ENCODE measurements at regions not wholly inside any gene's neighbourhood (a gene's known extent, or its start where the extent isn't known, plus 50 kb on each side); places are given as distances from the start of the nearest gene placed in this dataset.

GRCh38 chr6:14974792-14975470, 270.9 kb upstream of the JARID2 start:
- DNase-seq (ENCODE audit: low read depth): no peak

GRCh38 chr6:14975471-14975817, 270.4 kb upstream of the JARID2 start:
- DNase-seq (ENCODE audit: low read depth): no peak

- no peak for DNase-seq (ENCODE audit: low read depth)
These were observed 268.0 kb upstream of the JARID2 start for GRCh38 chr6:14977747-14978382.

- no peak for DNase-seq (ENCODE audit: low read depth)
These were observed 263.9 kb upstream of the JARID2 start for GRCh38 chr6:14981960-14982359.

- DNase-seq (ENCODE audit: low read depth): no peak
These were observed 262.0 kb upstream of the JARID2 start for GRCh38 chr6:14983599-14984518.

- no peak for DNase-seq (ENCODE audit: low read depth)
These were observed 261.4 kb upstream of the JARID2 start for GRCh38 chr6:14984519-14984853.

- no peak for DNase-seq (ENCODE audit: low read depth)
These were observed 260.5 kb upstream of the JARID2 start for GRCh38 chr6:14985366-14985765.

GRCh38 chr6:14986370-14986769, 259.5 kb upstream of the JARID2 start:
- DNase-seq (ENCODE audit: low read depth): no peak

GRCh38 chr6:14987490-14987889, 258.4 kb upstream of the JARID2 start:
- no peak for DNase-seq (ENCODE audit: low read depth)

- no peak for DNase-seq (ENCODE audit: low read depth)
These were observed 253.5 kb upstream of the JARID2 start for GRCh38 chr6:14992382-14992781.

GRCh38 chr6:14995208-14995607, 250.7 kb upstream of the JARID2 start:
- DNase-seq (ENCODE audit: low read depth): no peak

GRCh38 chr6:14995966-14996602, 249.8 kb upstream of the JARID2 start:
- DNase-seq (ENCODE audit: low read depth): no peak

- no peak for DNase-seq (ENCODE audit: low read depth)
These were observed 249.0 kb upstream of the JARID2 start for GRCh38 chr6:14996892-14997291.

- DNase-seq (ENCODE audit: low read depth): no peak
These were observed 248.4 kb upstream of the JARID2 start for GRCh38 chr6:14997507-14997906.

- no peak for DNase-seq (ENCODE audit: low read depth)
These were observed 246.8 kb upstream of the JARID2 start for GRCh38 chr6:14999106-14999505.

- no peak for DNase-seq (ENCODE audit: low read depth)
These were observed 244.5 kb upstream of the JARID2 start for GRCh38 chr6:15001326-15001910.

GRCh38 chr6:15008269-15008668, 237.6 kb upstream of the JARID2 start:
- DNase-seq (ENCODE audit: low read depth): no peak

- DNase-seq (ENCODE audit: low read depth): no peak
These were observed 230.9 kb upstream of the JARID2 start for GRCh38 chr6:15014958-15015357.

- no peak for DNase-seq (ENCODE audit: low read depth)
These were observed 229.1 kb upstream of the JARID2 start for GRCh38 chr6:15016813-15017212.

- peak; percentile 1 for DNase-seq (ENCODE audit: low read depth)
These were observed 228.6 kb upstream of the JARID2 start for GRCh38 chr6:15017261-15017660.

- no peak for DNase-seq (ENCODE audit: low read depth)
These were observed 228.1 kb upstream of the JARID2 start for GRCh38 chr6:15017803-15018202.

GRCh38 chr6:15020119-15020770, 225.6 kb upstream of the JARID2 start:
- no peak for DNase-seq (ENCODE audit: low read depth)

Data from stimulated activated CD4-positive, alpha-beta T cell treated with anti-CD3 and anti-CD28 coated beads, Interleukin-2, amount 100 ng/mL, for 4 hours (primary cell).